ENCODE measurements at regions not wholly inside any gene's neighbourhood (a gene's known extent, or its start where the extent isn't known, plus 50 kb on each side); places are given as distances from the start of the nearest gene placed in this dataset.
A peak's percentile ranks its signal among the peaks of the same experiment; 100 is the strongest.

DNA sequence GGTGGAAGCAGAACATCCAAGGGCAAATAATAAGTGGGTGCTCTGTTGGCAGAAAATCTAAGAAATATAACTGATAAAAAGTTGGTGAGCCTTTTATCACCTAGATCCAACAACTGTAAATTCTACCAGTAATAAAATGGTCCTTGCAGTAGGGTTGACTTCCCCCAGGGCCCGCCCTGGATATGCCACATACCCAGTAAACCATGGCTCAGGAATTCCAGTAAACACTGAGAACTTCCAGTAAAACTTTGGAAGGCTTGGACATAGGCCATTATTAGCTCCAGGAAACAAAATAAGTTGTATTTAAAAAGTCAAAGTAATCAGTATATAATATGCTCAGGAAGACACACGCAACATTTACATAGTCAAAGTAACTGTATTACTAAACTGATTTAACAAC is 402.2 kb downstream of the BCAT1 start:
- no peak overlapping the region for H3K4me3 ChIP-seq (ENCODE audit: low read length)
- DNase-seq (ENCODE audit: low read depth): no peak
- TF ChIP-seq, protein P1, sequence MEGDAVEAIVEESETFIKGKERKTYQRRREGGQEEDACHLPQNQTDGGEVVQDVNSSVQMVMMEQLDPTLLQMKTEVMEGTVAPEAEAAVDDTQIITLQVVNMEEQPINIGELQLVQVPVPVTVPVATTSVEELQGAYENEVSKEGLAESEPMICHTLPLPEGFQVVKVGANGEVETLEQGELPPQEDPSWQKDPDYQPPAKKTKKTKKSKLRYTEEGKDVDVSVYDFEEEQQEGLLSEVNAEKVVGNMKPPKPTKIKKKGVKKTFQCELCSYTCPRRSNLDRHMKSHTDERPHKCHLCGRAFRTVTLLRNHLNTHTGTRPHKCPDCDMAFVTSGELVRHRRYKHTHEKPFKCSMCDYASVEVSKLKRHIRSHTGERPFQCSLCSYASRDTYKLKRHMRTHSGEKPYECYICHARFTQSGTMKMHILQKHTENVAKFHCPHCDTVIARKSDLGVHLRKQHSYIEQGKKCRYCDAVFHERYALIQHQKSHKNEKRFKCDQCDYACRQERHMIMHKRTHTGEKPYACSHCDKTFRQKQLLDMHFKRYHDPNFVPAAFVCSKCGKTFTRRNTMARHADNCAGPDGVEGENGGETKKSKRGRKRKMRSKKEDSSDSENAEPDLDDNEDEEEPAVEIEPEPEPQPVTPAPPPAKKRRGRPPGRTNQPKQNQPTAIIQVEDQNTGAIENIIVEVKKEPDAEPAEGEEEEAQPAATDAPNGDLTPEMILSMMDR (conservative IDR thresholded peaks at IDR 0.05; ENCODE audit: low read depth, low read length): no peak

DNA sequence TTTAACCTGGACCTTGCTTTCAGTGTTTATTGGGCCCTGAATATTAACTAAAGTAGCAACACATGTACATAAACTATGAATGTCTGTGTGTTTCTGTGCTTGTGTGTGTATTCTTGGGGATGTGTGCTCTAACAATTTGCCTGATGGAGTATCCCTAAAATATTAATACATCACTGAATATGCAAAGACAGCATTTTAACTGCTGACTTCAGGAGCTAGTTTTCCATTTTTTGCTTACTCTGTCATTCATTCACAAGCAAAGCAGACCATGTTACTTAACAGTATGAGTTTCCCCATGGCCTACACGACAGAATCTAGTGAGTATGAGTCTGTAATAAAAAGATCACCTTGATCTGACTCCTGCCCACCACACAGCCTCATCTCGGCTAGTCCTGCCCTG is 402.8 kb downstream of the BCAT1 start:
- TF ChIP-seq, protein P1 (conservative IDR thresholded peaks at IDR 0.05; ENCODE audit: low read depth, low read length): no peak
- H3K4me3 ChIP-seq (ENCODE audit: low read length): no peak overlapping the region
- no peak for DNase-seq (ENCODE audit: low read depth)

DNA sequence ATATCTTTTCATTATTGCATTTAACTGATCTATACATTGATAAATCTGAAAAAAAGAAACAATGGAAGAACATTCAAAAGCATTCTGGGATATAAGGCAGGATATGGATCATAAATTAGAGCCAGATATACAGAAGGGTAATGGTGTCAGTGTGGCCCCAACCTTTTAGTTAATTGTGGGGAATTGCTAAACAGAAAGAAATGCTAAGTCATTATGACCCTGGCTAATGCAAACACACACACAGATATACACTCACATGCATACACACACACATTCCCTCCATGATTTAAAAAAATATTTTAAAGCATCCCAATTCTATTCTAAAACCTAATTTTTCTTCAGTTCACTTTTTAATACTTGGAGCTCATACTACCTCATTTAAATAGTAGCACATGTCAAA is 404.5 kb downstream of the BCAT1 start:
- TF ChIP-seq, protein P1 (conservative IDR thresholded peaks at IDR 0.05; ENCODE audit: low read depth, low read length): no peak
- no peak overlapping the region for H3K4me3 ChIP-seq (ENCODE audit: low read length)
- DNase-seq (ENCODE audit: low read depth): no peak

DNA sequence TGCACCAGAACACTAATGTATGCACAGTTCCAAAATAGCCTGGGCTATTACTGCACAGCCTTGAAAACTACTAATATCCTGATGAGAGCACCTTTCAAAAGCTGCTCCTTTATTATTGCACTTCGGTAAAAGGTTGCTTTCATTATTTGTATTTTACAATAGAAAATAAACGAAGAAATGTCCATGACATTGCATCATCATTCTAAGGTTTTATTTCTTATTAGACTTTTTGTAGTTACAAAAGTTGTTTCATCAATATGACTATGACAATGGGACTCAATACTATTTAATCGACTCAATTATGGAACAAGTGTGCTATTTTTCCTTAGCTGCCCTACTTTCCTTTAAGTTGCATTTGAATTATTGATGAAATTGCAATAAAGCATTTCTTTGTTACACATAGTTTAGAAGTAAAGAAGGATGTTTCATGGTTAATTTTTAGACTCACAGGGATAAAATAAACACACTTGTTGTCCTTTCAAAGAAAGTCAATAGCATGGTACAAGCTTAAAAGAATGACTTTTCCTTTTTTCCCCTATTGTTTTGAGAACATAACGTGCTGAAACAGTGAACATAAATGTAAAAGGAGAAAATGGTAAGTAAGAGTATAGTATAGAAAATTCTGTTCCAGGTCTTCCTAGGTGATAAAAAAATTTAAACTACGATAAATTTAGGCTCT is 407.6 kb downstream of the BCAT1 start:
- H3K4me3 ChIP-seq (ENCODE audit: low read length): no peak overlapping the region
- TF ChIP-seq, protein P1 (conservative IDR thresholded peaks at IDR 0.05; ENCODE audit: low read depth, low read length): no peak
- no peak for DNase-seq (ENCODE audit: low read depth)

DNA sequence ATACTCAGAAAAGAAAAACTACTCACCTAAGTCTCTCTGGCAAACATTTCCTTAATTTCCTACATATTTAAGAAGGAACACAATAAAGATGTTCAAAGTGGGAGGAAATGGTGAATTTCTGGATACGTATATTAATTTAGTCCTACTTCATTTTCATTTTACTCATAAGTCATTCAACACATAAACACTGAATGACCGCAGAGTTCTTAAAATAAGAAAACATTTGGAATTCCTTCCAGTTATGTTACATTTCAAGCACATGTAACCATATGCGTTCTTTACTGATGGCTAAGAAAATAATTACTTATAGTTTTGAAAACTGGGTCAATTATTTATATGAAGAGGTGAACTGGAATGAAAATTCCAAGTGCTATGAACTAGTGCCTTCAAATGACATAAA is 409.3 kb downstream of the BCAT1 start:
- TF ChIP-seq, protein P1 (conservative IDR thresholded peaks at IDR 0.05; ENCODE audit: low read depth, low read length): no peak
- no peak for DNase-seq (ENCODE audit: low read depth)
- H3K4me3 ChIP-seq (ENCODE audit: low read length): no peak overlapping the region

DNA sequence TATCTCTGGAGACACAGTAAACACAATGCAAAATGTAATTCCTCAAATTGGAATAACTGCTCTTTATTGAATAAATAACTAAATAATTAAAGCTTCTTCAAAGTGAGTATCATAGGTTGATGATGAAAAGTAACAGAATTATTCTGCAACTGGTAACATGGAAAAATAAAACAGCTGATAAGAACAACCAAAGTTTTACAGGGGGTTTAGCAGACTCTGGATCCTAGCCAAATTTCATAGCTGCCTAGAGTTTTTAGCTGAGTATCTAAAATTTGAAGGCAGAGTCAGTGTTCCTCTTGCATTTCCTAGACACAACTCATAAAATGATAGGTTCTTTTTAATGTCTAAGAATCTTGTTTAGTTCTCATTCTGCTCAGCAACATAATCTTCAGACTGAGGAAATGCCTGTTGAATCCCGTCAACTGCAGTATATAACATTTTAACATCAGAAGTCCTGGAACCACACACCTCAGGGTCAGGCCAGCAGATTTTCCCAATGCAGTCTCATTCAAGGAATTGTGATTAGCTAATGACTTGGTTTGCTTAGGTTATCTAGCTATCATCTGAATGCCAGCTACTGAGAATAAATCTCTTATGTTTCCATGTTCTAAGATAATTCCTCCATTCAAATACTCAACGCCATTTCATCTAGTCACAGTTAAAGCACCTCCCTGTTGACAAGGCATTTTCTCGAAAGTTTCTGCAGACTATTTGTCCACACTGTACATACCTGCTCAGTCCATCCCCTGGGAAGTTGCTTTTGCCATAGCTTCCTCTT is 411.6 kb downstream of the BCAT1 start:
- DNase-seq (ENCODE audit: low read depth): peak; percentile 21
- H3K4me3 ChIP-seq (ENCODE audit: low read length): peak overlapping the region; percentile 13
- TF ChIP-seq, protein P1 (conservative IDR thresholded peaks at IDR 0.05; ENCODE audit: low read depth, low read length): no peak
